A673 (cell line): ENCODE measurements at regions not wholly inside any gene's neighbourhood (a gene's known extent, or its start where the extent isn't known, plus 50 kb on each side); places are given as distances from the start of the nearest gene placed in this dataset.

Experiments used
- BruUV-seq: library from RNA; stranded (reverse); fragments of 400-500 nt; replicated peaks from 2 replicates; lab custom pipeline; 2021; lab: Mats Ljungman, UMichigan
- CTCF ChIA-PET: fragments of 300-600 bp; sonication (Branson Sonifier 250); formaldehyde crosslinking; loops from one replicate; lab custom pipeline; 2022; ENCODE audit warnings: antibody characterized with exemption; lab: Charles Lee
- POLR2A ChIA-PET: fragments of 300-600 bp; sonication (Branson Sonifier 250); formaldehyde crosslinking; loops from one replicate; lab custom pipeline; 2022; ENCODE audit warnings: antibody characterized with exemption; ENCODE audit not compliant: low non-redundant PET; lab: Charles Lee
- DNase-seq: peaks from one replicate; pipeline ENCODE4 v3.0.0-alpha.2; 2015; ENCODE audit warnings: low spot score
- H3K27ac ChIP-seq: fragments of 200-600 bp; sonication (generic); 2 replicates; pipeline ENCODE4 v1.5.1; 2016; ENCODE audit warnings: mixed run types, low read depth, mild to moderate bottlenecking, mixed read lengths, antibody characterized with exemption, low read length; ENCODE audit not compliant: poor library complexity, severe bottlenecking
- H3K27me3 ChIP-seq: fragments of 200-600 bp; sonication (generic); replicated peaks from 2 replicates; pipeline ENCODE4 v1.6.1; 2017; ENCODE audit warnings: mixed run types, low read depth, mild to moderate bottlenecking, mixed read lengths, antibody characterized with exemption, low read length; ENCODE audit not compliant: insufficient read depth, poor library complexity
- H3K36me3 ChIP-seq: fragments of 200-600 bp; sonication (generic); 2 replicates; pipeline ENCODE4 v1.6.1; 2016; ENCODE audit warnings: mixed run types, mild to moderate bottlenecking, mixed read lengths, antibody characterized with exemption, low read length; ENCODE audit not compliant: insufficient read depth, poor library complexity, severe bottlenecking
- H3K4me1 ChIP-seq: fragments of 200-600 bp; sonication (generic); 2 replicates; pipeline ENCODE4 v1.6.1; 2017; ENCODE audit warnings: mixed run types, mild to moderate bottlenecking, mixed read lengths, antibody characterized with exemption, low read length; ENCODE audit not compliant: insufficient read depth, poor library complexity, severe bottlenecking
- H3K4me3 ChIP-seq: fragments of 200-600 bp; sonication (generic); 2 replicates; pipeline ENCODE4 v1.5.1; 2016; ENCODE audit warnings: low read depth, mixed run types, mild to moderate bottlenecking, mixed read lengths, low read length; ENCODE audit not compliant: poor library complexity, severe bottlenecking
- H3K9me3 ChIP-seq: fragments of 200-600 bp; sonication (generic); 2 replicates; pipeline ENCODE4 v1.6.1; 2016; ENCODE audit warnings: mixed run types, low read depth, mild to moderate bottlenecking, mixed read lengths, antibody characterized with exemption, low read length; ENCODE audit not compliant: poor library complexity, severe bottlenecking
- EZH2 ChIP-seq: fragments of 200-600 bp; sonication (generic); IDR thresholded peaks from 2 replicates; pipeline ENCODE4 v1.6.1; 2017; ENCODE audit warnings: borderline replicate concordance, low read depth, mild to moderate bottlenecking, mixed read lengths, antibody characterized with exemption, low read length; ENCODE audit not compliant: poor library complexity, severe bottlenecking
- intact Hi-C: fragments of 100-400 bp; cut with micrococcal nuclease; formaldehyde crosslinking; loops from one replicate; pipeline ENCODE4 v1.10.0; 2022; ENCODE audit not compliant: unreplicated experiment
- TF ChIP-seq, protein P1 (sequence below): fragments of 300-800, 200-600 bp; sonication (generic); conservative IDR thresholded peaks from 2 replicates; pipeline ENCODE4 v1.5.1; 2017; ENCODE audit warnings: low read depth, mild to moderate bottlenecking, antibody characterized with exemption, low read length, moderate library complexity, mixed read lengths

DNA sequence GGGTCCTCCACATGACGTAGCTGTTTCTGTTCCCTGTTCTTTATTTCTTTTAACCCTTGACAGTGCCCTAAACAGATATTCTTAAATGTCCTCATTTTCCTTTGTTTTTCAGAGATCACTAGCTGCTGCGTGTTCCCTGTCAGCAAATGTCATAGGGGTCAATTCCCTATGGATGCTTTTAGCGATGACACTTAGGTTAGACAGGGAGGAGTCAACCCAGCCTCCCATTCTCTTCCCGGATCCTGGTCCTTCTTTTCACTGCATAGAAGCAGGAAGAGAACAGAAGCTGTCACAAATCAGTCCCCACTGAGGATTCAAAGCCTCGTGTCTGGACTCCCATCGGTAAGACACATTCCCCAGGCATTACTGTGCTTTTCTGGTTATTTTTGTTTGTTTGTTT, 392.1 kb upstream of the PRKCQ start:
- TF ChIP-seq, protein P1, sequence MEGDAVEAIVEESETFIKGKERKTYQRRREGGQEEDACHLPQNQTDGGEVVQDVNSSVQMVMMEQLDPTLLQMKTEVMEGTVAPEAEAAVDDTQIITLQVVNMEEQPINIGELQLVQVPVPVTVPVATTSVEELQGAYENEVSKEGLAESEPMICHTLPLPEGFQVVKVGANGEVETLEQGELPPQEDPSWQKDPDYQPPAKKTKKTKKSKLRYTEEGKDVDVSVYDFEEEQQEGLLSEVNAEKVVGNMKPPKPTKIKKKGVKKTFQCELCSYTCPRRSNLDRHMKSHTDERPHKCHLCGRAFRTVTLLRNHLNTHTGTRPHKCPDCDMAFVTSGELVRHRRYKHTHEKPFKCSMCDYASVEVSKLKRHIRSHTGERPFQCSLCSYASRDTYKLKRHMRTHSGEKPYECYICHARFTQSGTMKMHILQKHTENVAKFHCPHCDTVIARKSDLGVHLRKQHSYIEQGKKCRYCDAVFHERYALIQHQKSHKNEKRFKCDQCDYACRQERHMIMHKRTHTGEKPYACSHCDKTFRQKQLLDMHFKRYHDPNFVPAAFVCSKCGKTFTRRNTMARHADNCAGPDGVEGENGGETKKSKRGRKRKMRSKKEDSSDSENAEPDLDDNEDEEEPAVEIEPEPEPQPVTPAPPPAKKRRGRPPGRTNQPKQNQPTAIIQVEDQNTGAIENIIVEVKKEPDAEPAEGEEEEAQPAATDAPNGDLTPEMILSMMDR = no peak
- no peak for TF ChIP-seq EZH2
- Histone ChIP-seq H3K4me3 (no peak overlapping the region), H3K27me3 (peaks cover 79% of the 10 kb centered on the region), H3K36me3 (no peaks in the 10 kb centered on the region), H3K4me1 (no peaks in the 10 kb centered on the region), H3K27ac (no peak overlapping the region), H3K9me3 (no peaks in the 10 kb centered on the region)
- intact Hi-C loops = no loop called here
- CTCF ChIA-PET = no interaction called here
- no peak for DNase-seq
- BruUV-seq = no TSS peak
- POLR2A ChIA-PET = no interaction called here

DNA sequence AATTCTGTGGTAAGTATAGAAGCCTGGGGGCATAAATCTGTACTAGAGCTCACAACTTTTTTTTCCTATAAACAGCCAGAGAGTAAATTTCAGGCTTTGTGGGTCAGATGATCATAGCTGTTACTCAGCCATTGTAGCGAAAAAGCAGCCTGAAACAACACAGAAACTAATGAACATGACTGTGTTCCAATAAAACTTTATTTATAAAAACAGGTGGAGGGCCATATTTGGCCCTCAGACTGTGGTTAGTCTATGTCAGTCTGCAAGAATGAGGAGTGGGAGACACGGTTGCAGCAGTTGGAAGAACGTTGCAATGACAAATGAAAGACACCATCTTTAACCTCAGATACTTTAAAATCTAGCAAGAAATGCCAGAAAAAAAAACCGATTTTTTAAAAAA, 389.6 kb upstream of the PRKCQ start:
- ChIA-PET POLR2A (no interaction called here), CTCF (no interaction called here)
- Histone ChIP-seq H3K9me3 (peaks cover 4% of the 10 kb centered on the region), H3K36me3 (no peaks in the 10 kb centered on the region), H3K4me1 (no peaks in the 10 kb centered on the region), H3K27me3 (peaks cover 84% of the 10 kb centered on the region), H3K4me3 (no peak overlapping the region), H3K27ac (no peak overlapping the region)
- intact Hi-C loops = no loop called here
- no TSS peak for BruUV-seq
- TF ChIP-seq, protein P1 = no peak
- TF ChIP-seq EZH2 = no peak
- no peak for DNase-seq

DNA sequence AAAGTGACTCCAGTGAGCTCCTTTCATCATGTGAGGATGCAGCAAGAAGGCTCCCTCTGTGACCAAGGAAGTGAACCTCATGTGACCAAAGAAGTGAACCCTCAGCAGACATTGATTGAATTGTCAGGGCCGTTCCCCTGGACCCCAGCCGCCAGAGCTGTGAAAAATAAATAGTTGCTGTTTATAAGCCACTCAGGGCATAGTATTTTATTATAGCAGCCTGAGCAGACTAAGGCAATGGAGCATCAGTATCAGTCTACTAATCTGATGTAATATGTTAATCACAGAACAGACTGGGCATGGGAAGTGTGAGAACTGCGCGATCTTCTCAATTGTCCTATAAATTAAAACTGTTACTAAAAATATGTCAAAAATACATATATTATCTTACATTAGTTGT, 384.5 kb upstream of the PRKCQ start:
- TF ChIP-seq EZH2 = no peak
- TF ChIP-seq, protein P1 = no peak
- H3K27ac ChIP-seq = no peak overlapping the region
- no peak overlapping the region for H3K4me3 ChIP-seq
- no peak for DNase-seq
- BruUV-seq = no TSS peak
- ChIA-PET POLR2A (no interaction called here), CTCF (no interaction called here)
- H3K9me3 ChIP-seq = peaks cover 4% of the 10 kb centered on the region
- intact Hi-C loops = no loop called here
- no peaks in the 10 kb centered on the region for H3K36me3 ChIP-seq
- H3K4me1 ChIP-seq = no peaks in the 10 kb centered on the region
- H3K27me3 ChIP-seq = peaks cover 81% of the 10 kb centered on the region
